Mucosa of rectum (tissue), 2 donors: ENCODE measurements at regions not wholly inside any gene's neighbourhood (a gene's known extent, or its start where the extent isn't known, plus 50 kb on each side); places are given as distances from the start of the nearest gene placed in this dataset.

Experiments
- H3K27ac ChIP-seq, 2 donors: one replicate each; pipeline ENCODE4 v1.7.0; 2013; ENCODE audit warnings: inconsistent platforms in 2 of 2, low read depth in 2 of 2, low read length in 2 of 2
- H3K27me3 ChIP-seq, 2 donors: one replicate each; pipeline ENCODE4 v1.7.0; 2013; ENCODE audit warnings: low read length in 2 of 2; ENCODE audit not compliant: control insufficient read depth in 2 of 2, insufficient read depth in 2 of 2
- H3K36me3 ChIP-seq, 2 donors: one replicate each; pipeline ENCODE4 v1.7.0; 2013; ENCODE audit warnings: low read length in 2 of 2; ENCODE audit not compliant: control insufficient read depth in 2 of 2, insufficient read depth in 2 of 2
- H3K4me1 ChIP-seq, 2 donors: one replicate each; pipeline ENCODE4 v1.7.0; 2013; ENCODE audit warnings: low read length in 2 of 2, mild to moderate bottlenecking in 1 of 2; ENCODE audit not compliant: control insufficient read depth in 2 of 2, insufficient read depth in 2 of 2
- H3K4me3 ChIP-seq, 2 donors: one replicate each; pipeline ENCODE4 v1.7.0; 2013; ENCODE audit warnings: low read length in 2 of 2
- H3K9ac ChIP-seq, 2 donors: one replicate each; pipeline ENCODE4 v1.7.0; 2013; ENCODE audit warnings: low read length in 2 of 2, low read depth in 1 of 2, mild to moderate bottlenecking in 1 of 2
- H3K9me3 ChIP-seq, 2 donors: one replicate each; pipeline ENCODE4 v1.7.0; 2013; ENCODE audit warnings: low read length in 2 of 2; ENCODE audit not compliant: control insufficient read depth in 2 of 2
- donor health status: healthy.
- donor health status: Normal muscosa, but diverticular disease.

DNA sequence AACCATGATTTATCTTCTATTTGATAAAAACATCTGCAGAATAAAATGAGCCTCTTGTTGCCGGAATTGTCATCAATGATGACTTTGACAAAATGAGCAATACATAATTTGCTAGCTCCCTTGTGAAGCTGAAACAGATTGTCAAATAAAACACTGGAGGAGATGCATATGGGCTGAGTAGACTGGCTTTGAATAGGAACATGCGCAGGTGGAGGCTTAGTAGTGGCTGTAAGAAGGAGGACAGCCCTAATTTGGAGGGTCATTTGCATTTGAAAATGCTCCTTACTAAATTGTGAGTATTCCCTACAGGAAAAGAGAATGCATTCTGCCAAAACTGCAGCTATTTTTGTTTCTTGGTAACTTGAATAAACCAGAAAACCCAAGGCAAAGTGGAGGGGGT is 329.1 kb downstream of the PPARGC1A start:
- no peaks in the 10 kb centered on the region for H3K36me3 ChIP-seq
- H3K27me3 ChIP-seq, result no peaks in the 10 kb centered on the region
- H3K27ac ChIP-seq, result no peak overlapping the region
- H3K4me1 ChIP-seq, result no peaks in the 10 kb centered on the region
- H3K9ac ChIP-seq, result no peak overlapping the region
- H3K9me3 ChIP-seq, result no peaks in the 10 kb centered on the region
- H3K4me3 ChIP-seq, result no peak overlapping the region

DNA sequence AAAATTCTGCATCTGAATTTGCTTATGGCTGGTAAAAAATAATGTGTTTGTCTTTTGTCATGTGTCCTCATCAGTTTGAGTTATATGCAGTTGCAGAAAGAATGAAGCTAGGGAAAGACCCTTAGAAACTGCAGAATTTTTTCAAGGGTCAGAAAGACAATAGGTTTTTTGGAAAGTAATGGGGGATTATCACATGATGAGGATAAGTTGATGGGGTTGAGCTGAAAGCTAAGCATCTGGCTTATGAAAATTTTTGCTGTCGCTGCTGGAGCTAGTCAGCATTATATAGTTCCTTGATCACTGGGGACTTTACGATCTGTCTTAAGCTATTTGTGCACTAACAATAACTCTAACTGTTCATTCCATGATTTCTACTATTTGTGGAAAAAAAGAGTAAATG is 331.7 kb downstream of the PPARGC1A start:
- Histone ChIP-seq H3K9ac (no peak overlapping the region), H3K27me3 (no peaks in the 10 kb centered on the region), H3K4me3 (no peak overlapping the region)

DNA sequence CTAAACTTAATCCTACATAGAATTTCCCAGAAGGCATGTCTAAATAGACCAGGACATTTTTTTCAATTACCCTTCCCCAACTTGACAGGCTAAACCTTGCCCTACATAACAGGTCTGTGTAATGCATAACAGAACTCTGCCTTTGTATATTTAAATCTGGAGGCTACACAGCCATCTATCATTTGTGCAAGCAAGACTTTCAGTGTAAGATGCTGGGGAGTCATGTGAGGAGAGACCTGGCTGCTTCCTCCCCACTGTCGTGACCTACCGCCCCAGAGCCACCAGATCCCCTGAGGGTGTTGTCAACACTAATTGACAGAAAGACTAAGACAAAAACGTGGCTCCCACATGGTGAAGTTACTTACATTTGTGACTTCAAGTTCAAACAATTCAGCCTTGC is 342.2 kb downstream of the PPARGC1A start:
- Histone ChIP-seq H3K27me3 (no peaks in the 10 kb centered on the region), H3K27ac (no peak overlapping the region), H3K9me3 (no peaks in the 10 kb centered on the region), H3K4me1 (no peaks in the 10 kb centered on the region), H3K36me3 (no peaks in the 10 kb centered on the region), H3K9ac (no peak overlapping the region), H3K4me3 (no peak overlapping the region)

More for the DNA sequence above, 331.7 kb downstream of the PPARGC1A start:
- H3K36me3 ChIP-seq, result no peaks in the 10 kb centered on the region
- no peaks in the 10 kb centered on the region for H3K9me3 ChIP-seq
- no peaks in the 10 kb centered on the region for H3K4me1 ChIP-seq
- H3K27ac ChIP-seq, result no peak overlapping the region

DNA sequence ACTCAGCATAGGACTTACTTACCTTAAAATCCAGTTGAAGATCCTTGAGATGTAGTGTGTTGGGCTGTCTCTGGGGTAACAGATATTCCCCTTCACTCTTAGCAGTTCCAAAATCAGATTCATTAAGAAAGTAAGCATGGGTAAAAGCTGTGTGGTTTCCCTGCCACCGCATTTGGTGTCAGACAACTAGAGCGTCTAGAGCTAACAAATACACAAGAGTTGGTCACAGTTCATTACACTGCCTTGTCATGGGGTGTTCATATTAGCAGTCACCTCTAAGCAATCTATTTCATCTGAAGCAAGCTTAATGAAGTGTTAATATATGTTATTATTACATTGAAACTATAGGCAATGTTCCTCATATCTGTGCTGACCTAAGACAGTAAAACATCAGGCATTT is 342.8 kb downstream of the PPARGC1A start:
- no peaks in the 10 kb centered on the region for H3K9me3 ChIP-seq
- no peaks in the 10 kb centered on the region for H3K36me3 ChIP-seq
- H3K27ac ChIP-seq, result no peak overlapping the region
- no peaks in the 10 kb centered on the region for H3K4me1 ChIP-seq
- no peak overlapping the region for H3K9ac ChIP-seq
- no peaks in the 10 kb centered on the region for H3K27me3 ChIP-seq
- H3K4me3 ChIP-seq, result no peak overlapping the region

DNA sequence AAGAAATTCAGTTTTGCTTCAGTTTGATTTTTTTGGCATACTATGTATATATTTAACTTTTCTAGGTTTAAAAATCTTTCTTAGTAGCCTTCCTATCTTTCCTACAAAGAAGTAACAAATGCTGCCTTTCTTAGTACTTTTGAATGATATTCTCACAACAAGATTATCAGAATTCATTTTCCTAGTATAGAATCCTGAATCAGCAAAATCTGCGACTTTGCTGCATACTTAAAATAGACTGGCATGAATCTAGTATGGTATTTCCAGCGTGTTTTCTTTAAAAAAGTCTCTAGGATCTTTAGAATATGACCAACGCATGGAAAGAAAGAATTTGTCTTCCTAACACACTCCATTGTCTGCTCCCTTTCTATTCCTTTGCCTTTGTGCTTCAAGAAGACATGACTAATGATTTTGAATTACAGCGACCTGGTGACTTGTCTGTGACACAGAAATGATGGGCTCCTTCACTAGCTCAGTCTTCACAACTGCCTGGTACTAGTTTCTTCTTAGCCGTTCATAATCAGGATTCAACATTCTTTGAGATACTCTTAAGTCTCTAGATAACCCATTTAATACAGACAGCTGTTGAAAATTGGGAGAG is 349.8 kb downstream of the PPARGC1A start:
- H3K27ac ChIP-seq, result no peak overlapping the region
- H3K36me3 ChIP-seq, result no peaks in the 10 kb centered on the region
- H3K9ac ChIP-seq, result no peak overlapping the region
- no peaks in the 10 kb centered on the region for H3K27me3 ChIP-seq
- no peaks in the 10 kb centered on the region for H3K4me1 ChIP-seq
- H3K4me3 ChIP-seq, result no peak overlapping the region
- no peaks in the 10 kb centered on the region for H3K9me3 ChIP-seq

DNA sequence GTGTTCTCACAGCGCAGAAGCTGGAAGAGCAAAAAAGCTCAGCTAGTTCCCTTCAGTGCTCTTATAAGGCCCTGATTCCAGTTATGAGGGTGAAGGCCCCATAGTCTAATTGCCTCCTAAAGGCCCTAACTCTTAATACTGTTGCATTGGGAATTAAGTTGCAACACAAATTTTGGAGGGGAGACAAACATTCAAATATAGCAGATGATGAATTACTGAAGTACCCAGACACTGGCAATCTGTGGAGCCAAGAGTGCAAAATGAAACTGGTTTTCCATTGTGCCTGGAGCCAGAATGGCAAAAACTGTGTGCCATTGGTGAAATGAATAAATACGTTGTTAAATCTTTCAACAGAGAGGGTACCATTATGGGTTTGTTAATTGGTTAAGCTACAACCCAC is 356.0 kb downstream of the PPARGC1A start:
- no peak overlapping the region for H3K27ac ChIP-seq
- H3K27me3 ChIP-seq, result no peaks in the 10 kb centered on the region

DNA sequence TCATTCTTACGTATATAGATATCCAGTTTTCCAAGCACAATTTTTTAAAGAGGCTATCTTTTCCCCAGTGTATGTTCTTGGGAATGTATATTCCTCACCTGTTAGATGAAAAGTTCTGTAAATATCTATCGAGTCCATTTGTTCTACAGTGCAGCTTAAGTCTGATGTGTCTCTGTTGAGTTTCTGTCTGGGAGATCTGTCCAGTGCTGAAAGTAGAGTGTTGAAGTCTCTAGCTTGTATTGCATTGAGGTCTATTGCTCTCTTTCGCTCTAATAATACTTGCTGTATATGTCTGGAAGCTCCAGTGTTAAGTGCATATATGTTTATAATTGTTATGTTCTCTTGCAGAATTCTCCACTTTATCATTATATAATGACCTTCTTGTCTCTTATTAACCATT is 373.1 kb downstream of the PPARGC1A start:
- H3K36me3 ChIP-seq, result no peaks in the 10 kb centered on the region
- no peak overlapping the region for H3K27ac ChIP-seq
- H3K27me3 ChIP-seq, result no peaks in the 10 kb centered on the region
- H3K9me3 ChIP-seq, result no peaks in the 10 kb centered on the region
- H3K4me1 ChIP-seq, result no peaks in the 10 kb centered on the region
- H3K4me3 ChIP-seq, result no peak overlapping the region
- no peak overlapping the region for H3K9ac ChIP-seq

More for the DNA sequence above, 356.0 kb downstream of the PPARGC1A start:
- H3K4me1 ChIP-seq, result no peaks in the 10 kb centered on the region
- H3K9ac ChIP-seq, result no peak overlapping the region
- H3K9me3 ChIP-seq, result no peaks in the 10 kb centered on the region
- no peaks in the 10 kb centered on the region for H3K36me3 ChIP-seq
- no peak overlapping the region for H3K4me3 ChIP-seq

DNA sequence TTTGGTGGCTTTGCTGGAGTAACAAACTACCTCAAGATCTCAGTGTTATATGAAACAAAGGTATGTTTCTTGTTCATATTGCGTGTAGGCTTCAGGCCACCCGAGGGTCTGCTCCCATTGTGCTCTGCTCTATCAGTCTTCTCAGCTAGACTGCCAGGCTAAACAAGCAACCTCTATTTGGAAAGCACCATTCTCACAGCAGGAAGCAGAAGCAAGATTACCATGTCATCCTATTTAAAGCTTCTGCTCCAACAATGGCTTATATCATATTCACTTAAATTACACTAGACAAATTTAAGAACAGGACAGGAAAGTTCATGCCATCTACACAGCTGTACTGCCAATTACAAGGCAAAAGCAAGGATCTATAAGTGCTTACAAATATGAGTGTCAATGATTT is 385.8 kb downstream of the PPARGC1A start:
- no peaks in the 10 kb centered on the region for H3K36me3 ChIP-seq
- H3K27ac ChIP-seq, result no peak overlapping the region
- H3K9me3 ChIP-seq, result no peaks in the 10 kb centered on the region
- no peaks in the 10 kb centered on the region for H3K4me1 ChIP-seq
- no peak overlapping the region for H3K9ac ChIP-seq
- H3K4me3 ChIP-seq, result no peak overlapping the region
- H3K27me3 ChIP-seq, result no peaks in the 10 kb centered on the region

DNA sequence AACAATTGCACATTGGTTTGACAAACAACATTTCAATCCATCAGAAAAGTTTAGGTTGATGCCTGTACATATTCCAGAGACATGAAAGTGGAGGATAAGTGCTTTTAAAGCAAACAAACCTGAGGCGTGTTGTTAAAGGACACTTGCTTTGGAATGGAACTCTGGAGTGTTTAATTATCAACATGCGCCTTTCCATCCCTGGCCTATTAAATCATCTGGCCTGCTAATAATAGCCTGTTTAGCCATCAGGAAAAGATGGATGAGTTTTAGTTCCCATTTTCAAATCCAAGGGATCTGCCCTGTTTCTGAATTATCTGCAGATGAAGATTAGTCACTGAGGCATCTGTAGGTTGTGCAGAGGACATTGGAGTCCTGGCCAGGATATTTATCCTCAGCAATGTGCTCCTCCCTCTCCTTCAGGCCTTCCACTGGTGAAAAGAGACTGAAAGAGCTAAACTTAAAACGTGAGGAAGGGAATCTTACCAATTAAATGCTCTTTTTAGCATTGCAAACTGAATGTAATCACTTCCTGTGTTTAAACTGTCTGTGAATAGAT is 388.9 kb downstream of the PPARGC1A start:
- H3K27ac ChIP-seq, result no peak overlapping the region

DNA sequence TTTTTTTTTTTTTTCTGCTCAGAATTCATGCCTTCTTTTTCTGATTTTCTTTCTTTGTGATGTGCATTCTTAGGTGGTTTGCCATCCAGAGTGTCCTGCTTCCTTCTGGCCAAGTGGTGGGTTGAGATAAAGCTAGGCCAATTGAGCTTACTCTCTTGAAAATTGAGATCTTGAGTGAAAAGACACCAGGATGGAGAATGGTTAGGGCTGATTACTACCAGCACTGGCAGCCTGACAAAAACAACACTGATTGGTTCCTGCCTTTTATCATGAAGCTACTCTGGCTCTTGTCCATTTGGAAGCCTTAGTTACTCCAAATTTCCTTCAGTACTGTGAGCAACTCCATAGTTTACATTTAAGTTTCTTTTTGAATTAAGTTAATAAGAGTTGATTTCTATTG is 404.0 kb downstream of the PPARGC1A start:
- no peaks in the 10 kb centered on the region for H3K36me3 ChIP-seq
- H3K27me3 ChIP-seq, result no peaks in the 10 kb centered on the region
- H3K9me3 ChIP-seq, result no peaks in the 10 kb centered on the region
- no peaks in the 10 kb centered on the region for H3K4me1 ChIP-seq
- H3K9ac ChIP-seq, result no peak overlapping the region
- H3K27ac ChIP-seq, result no peak overlapping the region
- no peak overlapping the region for H3K4me3 ChIP-seq

More for the DNA sequence above, 388.9 kb downstream of the PPARGC1A start:
- no peaks in the 10 kb centered on the region for H3K9me3 ChIP-seq
- no peak overlapping the region for H3K4me3 ChIP-seq
- H3K9ac ChIP-seq, result no peak overlapping the region
- no peaks in the 10 kb centered on the region for H3K4me1 ChIP-seq
- H3K36me3 ChIP-seq, result no peaks in the 10 kb centered on the region
- no peaks in the 10 kb centered on the region for H3K27me3 ChIP-seq
